OCI-LY3 (cell line): ENCODE measurements at regions not wholly inside any gene's neighbourhood (a gene's known extent, or its start where the extent isn't known, plus 50 kb on each side); places are given as distances from the start of the nearest gene placed in this dataset.

ENCODE experiments used
- H2AFZ ChIP-seq: fragments of 200-600, 300-600 bp; shearing (Covaris generic); 2 replicates; pipeline ENCODE4 v1.6.0; 2014; ENCODE audit warnings: antibody characterized with exemption, low read depth, low read length
- H3K27ac ChIP-seq: fragments of 200-600, 300-600 bp; sonication (generic); 2 replicates; pipeline ENCODE4 v1.5.1; 2014; ENCODE audit warnings: mild to moderate bottlenecking, low read length, moderate library complexity, mixed read lengths
- H3K27me3 ChIP-seq: fragments of 200-600, 300-600 bp; sonication (generic); 2 replicates; pipeline ENCODE4 v1.6.1; 2014; ENCODE audit warnings: low read depth, low read length, mixed read lengths
- H3K36me3 ChIP-seq: fragments of 200-600, 300-600 bp; sonication (generic); replicated peaks from 2 replicates; pipeline ENCODE3; 2014; ENCODE audit warnings: low read depth, low read length, mixed read lengths
- H3K4me1 ChIP-seq: fragments of 300-600, 200-600 bp; sonication (generic); 2 replicates; pipeline ENCODE4 v1.6.1; 2014; ENCODE audit warnings: low read length, mixed read lengths
- H3K4me2 ChIP-seq: fragments of 200-600, 300-600 bp; sonication (generic); 2 replicates; pipeline ENCODE4 v1.6.1; 2014; ENCODE audit warnings: low read length, mixed read lengths
- H3K4me3 ChIP-seq: fragments of 300-600, 200-600 bp; sonication (generic); 2 replicates; pipeline ENCODE4 v1.5.1; 2014; ENCODE audit warnings: antibody characterized with exemption, mild to moderate bottlenecking, low read length, moderate library complexity
- H3K79me2 ChIP-seq: fragments of 300-600, 200-600 bp; shearing (Covaris generic); 2 replicates; pipeline ENCODE4 v1.6.1; 2014; ENCODE audit warnings: mild to moderate bottlenecking, low read length, mixed read lengths
- H3K9ac ChIP-seq: fragments of 300-600, 200-600 bp; shearing (Covaris generic); 2 replicates; pipeline ENCODE4 v1.6.0; 2014; ENCODE audit warnings: mild to moderate bottlenecking, low read length, moderate library complexity
- H3K9me3 ChIP-seq: fragments of 200-600, 300-600 bp; shearing (Covaris generic); 2 replicates; pipeline ENCODE4 v1.6.1; 2014; ENCODE audit warnings: low read length, mixed read lengths; ENCODE audit not compliant: insufficient read depth
- H4K20me1 ChIP-seq: fragments of 200-600, 300-600 bp; sonication (generic); 2 replicates; pipeline ENCODE4 v1.6.1; 2016; ENCODE audit warnings: low read length, mixed read lengths; ENCODE audit not compliant: insufficient read depth
- CTCF ChIP-seq: fragments of 200-600, 300-600 bp; sonication (generic); IDR thresholded peaks from 2 replicates; pipeline ENCODE4 v1.5.1; 2014; ENCODE audit warnings: antibody characterized with exemption, low read length, low read depth
- EZH2phosphoT487 ChIP-seq: fragments of 200-600 bp; shearing (Covaris generic); IDR thresholded peaks from 2 replicates; pipeline ENCODE4 v1.6.1; 2018; ENCODE audit warnings: antibody characterized with exemption, mixed run types, low read depth

GRCh38 chr15:35852818-35853624 lies 307.1 kb upstream of the DPH6 start:
- Histone ChIP-seq H3K4me2 (no peak overlapping the region), H3K4me3 (no peak overlapping the region), H3K36me3 (no peaks in the 10 kb centered on the region), H3K27me3 (no peaks in the 10 kb centered on the region), H2AFZ (no peak overlapping the region), H3K27ac (no peak overlapping the region), H3K79me2 (no peaks in the 10 kb centered on the region), H3K9ac (no peak overlapping the region), H3K9me3 (no peaks in the 10 kb centered on the region), H4K20me1 (no peaks in the 10 kb centered on the region), H3K4me1 (no peaks in the 10 kb centered on the region)
- TF ChIP-seq EZH2phosphoT487: no peak

GRCh38 chr15:35854316-35854715 lies 308.4 kb upstream of the DPH6 start:
- no peak overlapping the region for H2AFZ ChIP-seq
- H3K4me2 ChIP-seq: no peak overlapping the region
- no peaks in the 10 kb centered on the region for H3K9me3 ChIP-seq
- no peaks in the 10 kb centered on the region for H3K4me1 ChIP-seq
- no peaks in the 10 kb centered on the region for H3K79me2 ChIP-seq
- no peaks in the 10 kb centered on the region for H4K20me1 ChIP-seq
- H3K9ac ChIP-seq: no peak overlapping the region
- no peak overlapping the region for H3K4me3 ChIP-seq
- TF ChIP-seq EZH2phosphoT487 (no peak), CTCF (no peak)
- H3K27ac ChIP-seq: no peak overlapping the region
- H3K27me3 ChIP-seq: no peaks in the 10 kb centered on the region
- H3K36me3 ChIP-seq: no peaks in the 10 kb centered on the region

DNA sequence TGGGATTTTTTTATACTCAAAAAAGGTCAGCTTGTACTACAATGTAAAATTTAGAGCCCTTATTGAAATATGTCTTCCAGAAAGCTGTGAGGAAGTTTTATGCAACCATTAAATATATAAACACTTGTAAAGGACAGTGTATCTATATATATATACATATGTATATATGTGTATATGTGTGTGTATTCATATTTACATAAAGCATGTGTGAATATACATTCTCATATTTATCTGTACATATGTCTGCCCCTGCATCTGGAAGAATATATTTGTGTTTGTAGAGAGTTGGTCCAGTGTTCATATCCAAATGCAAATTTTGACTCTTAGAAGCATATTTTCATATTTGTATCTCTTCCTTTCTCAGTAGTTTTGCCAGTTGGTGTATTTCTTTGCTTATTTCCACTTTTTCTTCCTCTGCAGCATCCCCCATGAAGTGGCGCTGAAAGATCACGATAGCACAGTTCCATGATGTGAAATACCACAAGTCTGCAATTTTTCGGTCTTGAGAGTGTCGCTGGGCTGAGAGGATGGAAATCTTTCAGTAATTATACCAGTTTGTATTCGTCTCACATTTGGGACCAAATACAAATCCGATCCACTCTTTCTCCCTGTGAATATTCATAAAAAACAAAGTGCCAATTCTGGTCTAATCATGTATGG lies 311.7 kb upstream of the DPH6 start:
- H3K36me3 ChIP-seq: no peaks in the 10 kb centered on the region
- no peaks in the 10 kb centered on the region for H3K4me1 ChIP-seq
- H3K27ac ChIP-seq: no peak overlapping the region
- no peak overlapping the region for H2AFZ ChIP-seq
- no peaks in the 10 kb centered on the region for H4K20me1 ChIP-seq
- no peaks in the 10 kb centered on the region for H3K27me3 ChIP-seq
- no peaks in the 10 kb centered on the region for H3K79me2 ChIP-seq
- H3K9ac ChIP-seq: no peak overlapping the region
- H3K9me3 ChIP-seq: no peaks in the 10 kb centered on the region
- H3K4me3 ChIP-seq: no peak overlapping the region
- TF ChIP-seq CTCF (no peak), EZH2phosphoT487 (no peak)
- no peak overlapping the region for H3K4me2 ChIP-seq

DNA sequence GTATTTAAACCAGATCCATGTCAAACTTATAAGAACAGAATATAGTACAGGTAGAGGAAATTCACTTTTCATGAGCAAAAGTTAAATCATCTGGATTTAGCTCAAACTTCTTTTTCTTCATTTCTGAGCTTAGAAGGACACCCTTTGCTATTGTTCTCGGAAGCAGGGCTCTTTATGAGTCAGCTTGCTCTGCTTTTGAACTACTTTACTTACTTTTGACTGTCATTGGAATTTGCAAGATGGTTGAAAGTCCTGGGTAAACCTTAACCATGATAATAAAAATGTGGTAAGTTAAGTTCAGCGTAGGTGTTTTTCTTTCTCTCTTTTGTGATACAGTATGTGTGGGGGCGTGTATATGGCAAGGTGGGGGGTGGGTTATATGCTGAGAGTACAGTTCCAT lies 312.7 kb upstream of the DPH6 start:
- Histone ChIP-seq H3K27me3 (no peaks in the 10 kb centered on the region), H4K20me1 (no peaks in the 10 kb centered on the region), H2AFZ (no peak overlapping the region), H3K4me3 (no peak overlapping the region), H3K9me3 (no peaks in the 10 kb centered on the region), H3K36me3 (no peaks in the 10 kb centered on the region), H3K9ac (no peak overlapping the region), H3K4me2 (no peak overlapping the region), H3K4me1 (no peaks in the 10 kb centered on the region), H3K27ac (no peak overlapping the region), H3K79me2 (no peaks in the 10 kb centered on the region)
- TF ChIP-seq EZH2phosphoT487 (no peak), CTCF (no peak)
